Stimulated activated CD8-positive, alpha-beta memory T cell treated with anti-CD3 and anti-CD28 coated beads, Interleukin-7, amount 100 ng/mL, for 4 hours (primary cell): ENCODE measurements at regions not wholly inside any gene's neighbourhood (a gene's known extent, or its start where the extent isn't known, plus 50 kb on each side); places are given as distances from the start of the nearest gene placed in this dataset.
"Not testable (repeated sequence)": the region's sequence is repeated elsewhere in the genome, so short reads cannot be mapped to it uniquely, and the experiment has no call there.

Experiments used
- DNase-seq, 2 donors: peaks; one replicate each; pipeline ENCODE4 v3.0.0-alpha.2; 2020; ENCODE audit warnings: low read depth in 2 of 2

- DNase-seq: no peak
These were observed 335.3 kb upstream of the LUZP2 start for GRCh38 chr11:24161587-24161986.

GRCh38 chr11:24163146-24163545, 333.7 kb upstream of the LUZP2 start:
- no peak for DNase-seq

- no peak for DNase-seq
These were observed 333.0 kb upstream of the LUZP2 start for GRCh38 chr11:24163841-24164240.

- DNase-seq: no peak
These were observed 325.0 kb upstream of the LUZP2 start for GRCh38 chr11:24171869-24172268.

GRCh38 chr11:24181395-24182047, 315.3 kb upstream of the LUZP2 start:
- no peak for DNase-seq

- DNase-seq: not testable (repeated sequence)
These were observed 311.3 kb upstream of the LUZP2 start for GRCh38 chr11:24185535-24185934.

GRCh38 chr11:24196733-24197132, 300.1 kb upstream of the LUZP2 start:
- no peak for DNase-seq

GRCh38 chr11:24198481-24198880, 298.4 kb upstream of the LUZP2 start:
- no peak for DNase-seq

GRCh38 chr11:24199461-24199860, 297.4 kb upstream of the LUZP2 start:
- no peak for DNase-seq

- DNase-seq: no peak
These were observed 290.8 kb upstream of the LUZP2 start for GRCh38 chr11:24206030-24206429.

- no peak for DNase-seq
These were observed 290.3 kb upstream of the LUZP2 start for GRCh38 chr11:24206511-24206910.

- no peak for DNase-seq
These were observed 280.4 kb upstream of the LUZP2 start for GRCh38 chr11:24216488-24216887.

- not testable (repeated sequence) for DNase-seq
These were observed 279.5 kb upstream of the LUZP2 start for GRCh38 chr11:24217319-24217718.

- no peak for DNase-seq
These were observed 271.4 kb upstream of the LUZP2 start for GRCh38 chr11:24225501-24225900.

GRCh38 chr11:24226606-24227005, 270.2 kb upstream of the LUZP2 start:
- no peak for DNase-seq

GRCh38 chr11:24233041-24233440, 263.8 kb upstream of the LUZP2 start:
- no peak for DNase-seq

- DNase-seq: no peak
These were observed 261.9 kb upstream of the LUZP2 start for GRCh38 chr11:24234822-24235508.

GRCh38 chr11:24238771-24239645, 257.8 kb upstream of the LUZP2 start:
- no peak for DNase-seq

- DNase-seq: no peak
These were observed 256.9 kb upstream of the LUZP2 start for GRCh38 chr11:24239930-24240329.

- DNase-seq: no peak
These were observed 256.2 kb upstream of the LUZP2 start for GRCh38 chr11:24240496-24241175.

GRCh38 chr11:24246715-24247114, 250.1 kb upstream of the LUZP2 start:
- no peak for DNase-seq

GRCh38 chr11:24247846-24248245, 249.0 kb upstream of the LUZP2 start:
- DNase-seq: no peak
